Vagina (tissue), 2 donors: ENCODE measurements at regions not wholly inside any gene's neighbourhood (a gene's known extent, or its start where the extent isn't known, plus 50 kb on each side); places are given as distances from the start of the nearest gene placed in this dataset.

Experiments used
- DNase-seq, 2 donors: peaks; one replicate each; pipeline ENCODE4 v3.0.0-alpha.2; 2017; ENCODE audit errors: extremely low spot score in 2 of 2
- H3K27ac ChIP-seq: fragments of 200-600 bp; sonication (generic); one replicate; pipeline ENCODE4 v1.5.1; 2019
- H3K27me3 ChIP-seq: fragments of 200-600 bp; sonication (generic); one replicate; pipeline ENCODE4 v1.5.1; 2019
- H3K36me3 ChIP-seq, 2 donors: fragments of 200-600 bp; sonication (generic); one replicate each; pipeline ENCODE4 v1.5.1; 2017 to 2019
- H3K4me1 ChIP-seq: fragments of 200-600 bp; sonication (generic); one replicate; pipeline ENCODE4 v1.5.1; 2019
- H3K4me3 ChIP-seq, 2 donors: fragments of 200-600 bp; sonication (generic); 1 replicate in 1 of 2; 2 replicates in 1 of 2; pipeline ENCODE4 v1.5.1; 2016 to 2019
- H3K9me3 ChIP-seq: fragments of 200-600 bp; sonication (generic); one replicate; pipeline ENCODE4 v1.5.1; 2019
- POLR2A ChIP-seq, 2 donors: fragments of 450-650 bp; IDR thresholded peaks; one replicate each; pipeline ENCODE4 v1.6.1; 2017; ENCODE audit warnings: antibody characterized with exemption in 2 of 2, mild to moderate bottlenecking in 2 of 2, moderate library complexity in 2 of 2
- POLR2AphosphoS5 ChIP-seq, 2 donors: sonication (generic); formaldehyde crosslinking; IDR thresholded peaks; one replicate each; pipeline ENCODE4 v1.9.0; 2017; ENCODE audit warnings: antibody characterized with exemption in 2 of 2, mild to moderate bottlenecking in 2 of 2, low read depth in 1 of 2; ENCODE audit not compliant: insufficient read depth in 1 of 2
- intact Hi-C: fragments of 100-400 bp; cut with DNase I; formaldehyde crosslinking; loops from one replicate; pipeline ENCODE4 v1.15.1; 2023
- TF ChIP-seq, protein P1 (sequence below), 3 experiments: fragments of 450-650 bp in 2 of 3; fragments of 200-600 bp in 1 of 3; sonication (generic) in 1 of 3; IDR thresholded peaks; one replicate each; pipeline ENCODE4 v1.5.1; 2017 to 2019; ENCODE audit warnings: antibody characterized with exemption in 3 of 3, mild to moderate bottlenecking in 2 of 3, moderate library complexity in 2 of 3

DNA sequence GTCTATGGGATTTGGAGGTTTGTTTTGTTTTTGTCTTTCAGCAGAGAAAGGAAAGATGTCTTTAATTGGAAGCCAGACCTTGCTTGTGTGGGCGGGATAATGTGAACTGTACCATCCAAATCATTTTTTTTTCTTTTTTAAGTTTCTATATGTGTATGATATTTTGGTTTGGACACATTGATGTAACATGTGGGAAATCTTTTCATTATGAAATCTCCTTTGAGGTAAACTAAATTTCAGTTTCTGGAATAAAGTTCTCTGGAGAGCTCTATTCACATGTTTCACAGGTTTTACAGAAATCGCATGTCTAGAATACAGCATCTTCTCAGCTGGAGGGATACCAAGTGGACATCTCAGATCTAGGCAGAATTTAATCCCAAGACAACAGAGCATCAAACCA, 451.5 kb upstream of the MDFIC2 start:
- no peaks in the 10 kb centered on the region for H3K9me3 ChIP-seq
- H3K4me3 ChIP-seq: no peak overlapping the region
- DNase-seq: no peak
- no peaks in the 10 kb centered on the region for H3K4me1 ChIP-seq
- no peak for TF ChIP-seq POLR2AphosphoS5 (IDR thresholded peaks at IDR 0.05; ENCODE audit: insufficient read depth in 1 of 2, low read depth in 1 of 2)
- TF ChIP-seq POLR2A (IDR thresholded peaks at IDR 0.05): no peak
- TF ChIP-seq, protein P1, sequence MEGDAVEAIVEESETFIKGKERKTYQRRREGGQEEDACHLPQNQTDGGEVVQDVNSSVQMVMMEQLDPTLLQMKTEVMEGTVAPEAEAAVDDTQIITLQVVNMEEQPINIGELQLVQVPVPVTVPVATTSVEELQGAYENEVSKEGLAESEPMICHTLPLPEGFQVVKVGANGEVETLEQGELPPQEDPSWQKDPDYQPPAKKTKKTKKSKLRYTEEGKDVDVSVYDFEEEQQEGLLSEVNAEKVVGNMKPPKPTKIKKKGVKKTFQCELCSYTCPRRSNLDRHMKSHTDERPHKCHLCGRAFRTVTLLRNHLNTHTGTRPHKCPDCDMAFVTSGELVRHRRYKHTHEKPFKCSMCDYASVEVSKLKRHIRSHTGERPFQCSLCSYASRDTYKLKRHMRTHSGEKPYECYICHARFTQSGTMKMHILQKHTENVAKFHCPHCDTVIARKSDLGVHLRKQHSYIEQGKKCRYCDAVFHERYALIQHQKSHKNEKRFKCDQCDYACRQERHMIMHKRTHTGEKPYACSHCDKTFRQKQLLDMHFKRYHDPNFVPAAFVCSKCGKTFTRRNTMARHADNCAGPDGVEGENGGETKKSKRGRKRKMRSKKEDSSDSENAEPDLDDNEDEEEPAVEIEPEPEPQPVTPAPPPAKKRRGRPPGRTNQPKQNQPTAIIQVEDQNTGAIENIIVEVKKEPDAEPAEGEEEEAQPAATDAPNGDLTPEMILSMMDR (IDR thresholded peaks at IDR 0.05): no peak
- no peaks in the 10 kb centered on the region for H3K36me3 ChIP-seq
- no peak overlapping the region for H3K27ac ChIP-seq
- intact Hi-C loops: no loop called here
- no peaks in the 10 kb centered on the region for H3K27me3 ChIP-seq

DNA sequence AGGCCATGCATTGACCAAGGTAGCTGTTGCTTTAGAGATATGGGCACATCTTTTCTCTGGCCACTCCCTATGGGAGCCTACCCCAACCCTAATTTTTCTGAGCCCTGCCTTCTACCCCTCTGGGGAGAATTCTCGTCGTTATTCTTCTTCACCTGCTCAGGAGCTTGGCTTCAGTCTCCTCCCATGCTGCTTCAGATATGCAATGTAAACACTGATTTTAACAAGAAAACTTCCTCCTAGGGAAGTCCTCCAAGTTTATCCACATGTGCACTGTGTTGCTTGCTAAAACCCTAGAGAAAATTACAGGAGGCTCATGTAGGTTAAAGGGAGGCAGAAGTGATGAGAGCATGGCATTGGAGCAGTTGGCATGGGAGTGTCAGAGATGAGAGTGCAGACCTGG, 445.2 kb upstream of the MDFIC2 start:
- H3K4me1 ChIP-seq: no peaks in the 10 kb centered on the region
- no peak overlapping the region for H3K27ac ChIP-seq
- no peaks in the 10 kb centered on the region for H3K27me3 ChIP-seq
- no peaks in the 10 kb centered on the region for H3K36me3 ChIP-seq
- H3K4me3 ChIP-seq: no peak overlapping the region
- H3K9me3 ChIP-seq: no peaks in the 10 kb centered on the region
- intact Hi-C loops: no loop called here
- DNase-seq: no peak
- TF ChIP-seq, protein P1 (IDR thresholded peaks at IDR 0.05): no peak
- TF ChIP-seq POLR2A (IDR thresholded peaks at IDR 0.05): no peak

DNA sequence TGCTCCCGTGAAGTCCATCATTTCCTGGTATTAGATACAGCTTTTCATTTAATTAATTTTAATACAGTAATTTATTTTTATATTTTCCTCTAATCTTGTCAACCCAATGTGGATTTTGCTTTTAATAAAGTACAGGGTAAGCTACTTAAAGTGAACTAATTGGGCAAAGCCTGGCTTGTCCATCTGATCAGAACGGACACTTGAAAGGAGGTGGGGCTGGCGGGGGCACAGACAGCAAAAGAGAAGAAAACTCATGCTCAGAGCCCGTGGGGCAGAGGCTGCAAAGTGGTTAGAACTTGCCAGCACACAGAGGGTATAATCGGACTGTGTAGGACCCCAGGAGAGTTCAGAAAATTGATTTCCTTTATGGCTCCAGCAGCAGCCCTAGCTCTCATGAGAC, 443.1 kb upstream of the MDFIC2 start:
- no peak for DNase-seq
- no peak overlapping the region for H3K27ac ChIP-seq
- H3K36me3 ChIP-seq: no peaks in the 10 kb centered on the region
- TF ChIP-seq, protein P1 (IDR thresholded peaks at IDR 0.05): no peak
- TF ChIP-seq POLR2A (IDR thresholded peaks at IDR 0.05): no peak
- TF ChIP-seq POLR2AphosphoS5 (IDR thresholded peaks at IDR 0.05; ENCODE audit: insufficient read depth in 1 of 2, low read depth in 1 of 2): no peak
- intact Hi-C loops: no loop called here
- no peaks in the 10 kb centered on the region for H3K9me3 ChIP-seq
- H3K4me1 ChIP-seq: no peaks in the 10 kb centered on the region
- no peaks in the 10 kb centered on the region for H3K27me3 ChIP-seq
- H3K4me3 ChIP-seq: no peak overlapping the region

DNA sequence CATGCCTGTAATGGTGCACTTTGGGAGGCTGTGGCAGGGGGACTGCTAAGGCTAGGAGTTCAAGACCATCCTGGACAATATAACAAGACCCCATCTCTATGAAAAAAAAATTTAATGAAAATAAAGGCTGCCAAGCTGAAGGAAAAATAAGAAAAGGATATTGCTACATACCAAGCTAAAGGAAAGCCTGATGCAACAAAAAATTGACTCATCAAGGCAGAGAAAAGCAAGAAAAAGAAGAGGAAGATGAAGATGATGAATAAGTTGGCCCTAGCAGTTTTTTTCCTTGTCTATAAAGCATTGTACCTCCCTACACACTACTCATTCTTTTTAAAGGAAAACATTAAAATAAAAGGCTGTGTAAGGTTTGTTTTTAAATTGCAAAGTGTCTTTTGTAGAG, 441.9 kb upstream of the MDFIC2 start:
- Histone ChIP-seq H3K4me1 (no peaks in the 10 kb centered on the region), H3K9me3 (no peaks in the 10 kb centered on the region), H3K27ac (no peak overlapping the region), H3K36me3 (no peaks in the 10 kb centered on the region), H3K4me3 (no peak overlapping the region), H3K27me3 (no peaks in the 10 kb centered on the region)
- no peak for DNase-seq
- TF ChIP-seq POLR2AphosphoS5 (IDR thresholded peaks at IDR 0.05; ENCODE audit: insufficient read depth in 1 of 2, low read depth in 1 of 2) (no peak), POLR2A (IDR thresholded peaks at IDR 0.05) (no peak)
- TF ChIP-seq, protein P1 (IDR thresholded peaks at IDR 0.05): no peak
- intact Hi-C loops: no loop called here

DNA sequence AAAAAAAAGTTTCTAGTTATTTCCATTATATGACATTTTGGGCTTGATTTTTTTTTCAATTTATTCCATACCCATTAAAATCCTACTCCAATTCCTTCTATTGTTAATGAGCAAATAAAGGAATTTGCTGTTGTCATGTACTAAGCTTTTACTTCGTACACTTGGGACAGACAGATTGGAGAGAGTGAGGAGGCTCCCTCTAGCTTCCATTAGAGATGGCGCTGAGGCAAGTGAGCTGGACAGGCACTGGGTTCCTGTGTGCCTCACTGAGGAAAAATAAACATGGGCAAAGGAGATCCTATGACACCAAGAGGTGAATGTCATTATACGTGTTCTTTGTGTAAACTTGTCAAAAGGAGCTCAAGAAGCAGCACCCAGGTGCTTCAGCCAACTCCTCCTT, 441.1 kb upstream of the MDFIC2 start:
- H3K36me3 ChIP-seq: no peaks in the 10 kb centered on the region
- TF ChIP-seq POLR2AphosphoS5 (IDR thresholded peaks at IDR 0.05; ENCODE audit: insufficient read depth in 1 of 2, low read depth in 1 of 2) (no peak), POLR2A (IDR thresholded peaks at IDR 0.05) (no peak)
- TF ChIP-seq, protein P1 (IDR thresholded peaks at IDR 0.05): no peak
- H3K27ac ChIP-seq: no peak overlapping the region
- no peak overlapping the region for H3K4me3 ChIP-seq
- H3K9me3 ChIP-seq: no peaks in the 10 kb centered on the region
- no peaks in the 10 kb centered on the region for H3K27me3 ChIP-seq
- no peak for DNase-seq
- intact Hi-C loops: no loop called here
- no peaks in the 10 kb centered on the region for H3K4me1 ChIP-seq
